DND-41 (cell line): ENCODE measurements at regions not wholly inside any gene's neighbourhood (a gene's known extent, or its start where the extent isn't known, plus 50 kb on each side); places are given as distances from the start of the nearest gene placed in this dataset.

Experiments
- CTCF ChIP-seq: IDR thresholded peaks from 2 replicates; pipeline ENCODE4 v1.5.1; 2012; ENCODE audit warnings: borderline replicate concordance, low read length, moderate library complexity, mild to moderate bottlenecking; ENCODE audit not compliant: poor library complexity, severe bottlenecking; ENCODE audit errors: extremely low read depth
- EZH2 ChIP-seq: IDR thresholded peaks from 3 replicates; pipeline ENCODE4 v1.6.1; 2012; ENCODE audit warnings: borderline replicate concordance, low read depth, mild to moderate bottlenecking, moderate library complexity, low read length, inconsistent platforms; ENCODE audit not compliant: severe bottlenecking

- no peak for TF ChIP-seq CTCF
- TF ChIP-seq EZH2 = no peak
Measured at GRCh38 chr1:157262891-157263290, 124.7 kb upstream of the ETV3 start.
